ENCODE measurements at regions not wholly inside any gene's neighbourhood (a gene's known extent, or its start where the extent isn't known, plus 50 kb on each side); places are given as distances from the start of the nearest gene placed in this dataset.

DNA sequence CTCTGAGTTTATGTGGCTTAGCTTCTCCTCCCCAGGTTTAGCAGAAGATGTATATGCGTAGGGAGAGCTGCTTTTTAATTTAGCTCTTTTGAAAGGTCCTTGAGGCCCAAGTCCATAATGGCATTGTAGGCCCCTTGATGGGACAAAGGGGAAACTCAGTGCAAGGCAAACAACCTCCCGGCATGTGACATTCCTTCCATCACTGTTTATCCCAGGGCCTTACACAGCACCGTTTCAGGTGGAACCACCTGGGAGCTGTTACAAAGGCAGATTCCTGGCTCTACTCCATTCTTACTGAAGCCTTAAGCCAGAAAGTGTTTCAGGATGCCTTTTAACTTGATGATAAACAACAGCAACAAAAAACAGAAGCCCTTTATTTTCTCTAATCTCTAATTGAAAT is 555.4 kb downstream of the SLC4A3 start:
- DNase-seq, result no peak

DNA sequence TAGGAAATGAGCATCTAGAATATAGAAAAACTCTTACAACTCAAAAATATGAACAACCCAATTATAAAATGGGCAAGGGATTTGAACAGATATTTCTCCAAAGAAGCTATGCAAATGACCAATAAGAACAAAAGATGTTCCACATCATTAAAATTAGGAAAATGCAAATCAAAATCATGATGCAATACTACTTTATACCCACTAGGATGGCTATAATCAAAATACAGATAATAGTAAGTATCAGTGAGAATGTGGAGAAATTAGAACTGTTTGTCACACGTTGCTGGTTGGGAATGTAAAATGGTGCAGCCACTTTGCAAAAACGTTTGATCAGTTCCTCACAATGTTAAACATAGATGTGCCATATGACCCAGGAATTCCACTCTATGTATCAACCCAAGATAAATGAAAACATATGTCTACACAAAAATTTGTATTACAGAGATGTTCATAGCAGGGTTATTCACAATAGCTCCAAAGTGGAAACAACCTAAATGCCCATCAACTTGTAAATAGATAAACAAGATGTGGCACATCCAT is 558.4 kb downstream of the SLC4A3 start:
- no peak for DNase-seq

DNA sequence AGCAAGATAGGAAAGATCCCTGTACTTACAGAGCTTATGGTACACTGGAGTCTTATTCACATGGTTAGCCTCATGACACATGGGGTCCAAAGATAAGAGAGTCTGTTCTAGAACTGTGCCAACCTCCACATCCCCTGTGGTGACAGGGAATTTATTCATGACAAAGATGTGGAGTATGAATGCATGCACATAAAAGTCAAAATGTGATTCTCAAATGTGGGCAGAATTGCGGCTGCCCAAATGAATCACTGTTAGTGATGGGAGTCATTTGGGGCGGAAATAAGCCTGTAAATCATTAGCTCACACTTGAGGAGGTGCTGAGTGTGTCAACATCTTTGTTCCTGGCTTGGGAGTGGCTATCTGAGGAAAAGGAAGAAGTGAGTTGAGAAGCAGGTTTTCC is 560.6 kb downstream of the SLC4A3 start:
- DNase-seq, result no peak

DNA sequence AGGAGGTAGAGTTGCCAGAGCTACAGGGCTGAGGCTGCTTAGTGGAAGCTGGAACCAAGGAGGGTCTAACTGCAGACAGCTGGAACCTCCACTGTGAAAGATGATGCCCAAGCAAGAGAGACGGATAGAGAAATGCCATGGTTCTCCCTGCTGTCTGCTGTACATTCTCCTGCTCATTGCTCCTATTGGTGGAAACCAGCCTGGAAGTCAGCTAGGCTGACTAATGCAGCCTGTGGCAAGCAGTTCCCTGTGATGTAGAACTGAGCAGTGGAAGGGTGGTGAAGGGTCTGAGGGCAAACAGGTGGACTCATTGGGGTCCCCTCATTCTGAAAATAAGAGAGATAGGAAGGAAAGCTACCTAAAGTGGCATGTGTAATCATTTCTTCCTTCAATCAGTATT is 563.6 kb downstream of the SLC4A3 start:
- no peak for DNase-seq

DNA sequence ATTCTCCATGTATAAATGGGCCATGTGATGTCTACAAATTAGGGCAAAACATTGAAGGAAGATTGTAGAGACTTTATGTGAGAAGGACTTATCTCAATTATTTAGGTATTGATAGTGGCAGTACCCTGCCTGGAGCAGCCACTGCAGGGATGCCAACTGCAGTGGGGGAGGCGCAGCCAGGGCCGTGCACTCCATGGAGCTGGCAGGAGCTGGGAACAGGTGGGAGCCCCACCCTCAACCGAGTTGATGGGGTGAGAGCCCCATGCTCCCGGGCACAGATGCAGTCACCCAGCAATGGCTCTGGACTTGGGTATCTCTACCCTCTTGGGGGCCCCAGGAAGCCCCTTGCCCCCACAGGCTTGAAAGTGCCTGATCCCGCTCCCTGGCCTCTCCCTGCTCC is 564.3 kb downstream of the SLC4A3 start:
- no peak for DNase-seq

DNA sequence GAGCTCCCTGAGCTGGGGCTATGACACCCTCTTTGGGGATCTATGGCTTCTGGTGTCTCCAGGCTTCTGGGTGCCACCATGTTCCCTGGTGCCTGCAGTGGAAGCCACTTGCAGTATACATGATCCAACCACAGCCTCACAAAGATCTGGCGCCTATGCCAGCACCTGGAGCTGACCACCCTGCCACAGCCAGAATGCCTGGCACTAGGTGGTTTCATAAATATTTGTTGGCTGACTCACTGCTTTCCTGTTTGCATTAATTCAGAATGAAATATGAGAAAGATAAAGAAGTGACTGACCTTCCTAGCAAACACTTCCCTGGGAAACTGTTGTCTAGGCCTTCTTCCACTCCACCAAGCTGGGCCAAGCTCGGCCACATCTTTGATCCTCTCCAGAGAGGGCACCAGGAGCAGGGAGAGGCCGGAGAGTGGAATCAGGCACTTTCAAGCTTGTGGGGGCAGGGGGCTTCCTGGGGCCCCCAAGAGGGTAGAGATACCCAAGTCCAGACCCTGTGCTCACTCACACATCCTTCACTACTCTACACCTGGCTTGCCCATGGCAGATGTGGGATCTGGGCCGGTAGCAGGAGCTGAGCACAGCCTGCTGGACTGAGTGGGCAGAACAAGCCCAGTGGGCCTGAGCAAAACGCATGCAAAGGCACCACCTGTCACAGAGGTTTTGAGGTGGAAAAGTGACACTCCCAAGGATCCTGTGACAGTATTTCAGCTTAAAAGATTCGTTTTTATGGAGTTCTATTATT is 565.7 kb downstream of the SLC4A3 start:
- no peak for DNase-seq

DNA sequence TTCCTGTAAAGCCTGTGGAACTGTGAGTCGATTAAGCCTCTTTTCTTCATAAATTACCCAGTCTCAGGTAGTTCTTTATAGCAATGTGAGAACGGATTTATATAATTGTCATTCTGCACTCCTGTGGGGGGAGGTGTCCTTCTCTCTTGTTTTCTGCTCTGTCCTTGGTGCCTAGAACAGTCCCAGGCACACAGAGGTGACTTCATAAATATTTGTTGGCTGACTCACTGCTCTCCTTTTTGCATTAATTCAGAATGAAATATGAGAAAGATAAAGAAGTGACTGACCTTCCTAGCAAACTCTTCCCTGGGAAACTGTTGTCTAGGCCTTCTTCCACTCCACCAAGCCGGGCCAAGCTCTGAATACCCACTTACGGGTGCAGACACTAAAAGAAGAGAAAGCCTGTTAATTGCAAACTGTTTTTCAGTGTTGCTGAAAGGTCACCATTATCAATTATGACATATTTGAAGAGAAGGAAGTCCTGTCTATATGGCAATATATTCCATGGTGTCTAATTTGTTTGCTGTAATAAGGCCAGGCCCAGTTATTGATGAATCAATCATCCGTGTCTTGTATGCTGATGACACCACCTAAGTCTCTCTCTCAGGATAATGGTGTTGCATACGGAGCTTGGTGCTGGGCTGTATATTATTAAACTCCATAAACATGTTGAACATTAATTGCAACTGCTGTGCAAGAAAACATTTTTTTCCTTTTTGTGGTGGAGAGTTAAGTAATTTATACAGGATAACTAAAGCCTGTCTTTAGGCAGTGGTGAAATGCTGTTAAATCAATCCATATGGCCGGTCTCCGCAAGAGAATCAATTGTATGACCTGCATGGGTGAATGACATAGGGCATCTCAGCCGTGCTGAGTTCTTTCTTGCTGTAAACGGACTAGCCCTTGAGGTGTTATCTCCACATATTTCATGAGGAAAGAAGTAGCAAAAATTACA is 567.5 kb downstream of the SLC4A3 start:
- no peak for DNase-seq

DNA sequence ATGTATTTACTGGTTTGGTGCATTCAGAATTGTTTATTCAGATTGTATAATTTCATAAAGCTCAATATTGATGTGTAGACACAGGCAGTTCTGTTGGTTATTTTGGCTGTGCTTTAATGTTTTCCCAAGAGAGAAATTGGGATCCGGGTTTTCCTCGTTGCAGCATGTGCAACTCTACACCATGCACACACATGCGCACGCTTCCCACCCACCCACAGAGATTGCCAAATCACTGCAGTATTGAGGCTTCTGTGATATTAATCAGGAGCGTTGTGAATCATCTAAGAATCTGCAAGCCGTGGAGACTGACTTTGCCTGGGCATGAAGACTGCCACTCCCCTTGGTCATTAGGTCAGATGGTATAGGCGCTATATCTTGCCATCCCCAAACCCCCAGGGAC is 571.5 kb downstream of the SLC4A3 start:
- no peak for DNase-seq

DNA sequence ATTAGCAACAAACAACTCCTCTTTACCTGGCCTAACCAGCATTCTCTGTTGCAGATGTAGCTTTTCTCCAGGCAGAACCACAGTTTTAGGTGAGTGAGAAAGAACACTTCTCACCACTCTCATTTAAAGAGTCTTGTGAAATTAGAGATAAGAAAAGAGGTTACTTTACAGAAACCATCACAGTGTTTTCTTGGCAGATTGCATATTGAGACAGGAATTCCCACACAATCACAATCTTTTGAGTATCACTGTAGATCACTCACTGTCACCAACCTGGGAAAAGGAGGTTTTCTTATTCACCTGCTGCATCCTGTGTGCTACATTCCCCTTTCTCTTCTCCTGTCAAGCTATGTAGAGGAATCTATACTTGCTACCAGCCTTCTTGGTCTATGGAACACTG is 574.6 kb downstream of the SLC4A3 start:
- no peak for DNase-seq

DNA sequence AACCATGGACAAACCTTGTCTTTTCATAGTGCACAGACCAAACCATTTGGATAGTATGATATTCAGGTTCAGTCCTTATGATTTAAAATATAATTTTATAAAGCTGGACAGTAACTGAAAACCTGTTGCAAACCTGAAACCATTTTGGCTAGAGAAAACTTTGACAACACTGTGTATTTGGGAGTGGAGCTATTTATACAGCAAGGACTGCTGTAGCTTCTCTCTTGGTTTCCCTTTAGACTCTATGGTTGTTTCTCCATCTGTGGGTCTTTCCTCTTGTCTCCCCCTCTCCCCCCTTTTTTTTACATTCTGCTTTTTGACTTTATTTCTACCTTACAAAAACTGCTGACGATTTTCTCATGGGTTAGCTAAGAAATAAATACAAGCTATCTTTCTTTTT is 581.7 kb downstream of the SLC4A3 start:
- DNase-seq, result no peak

DNA sequence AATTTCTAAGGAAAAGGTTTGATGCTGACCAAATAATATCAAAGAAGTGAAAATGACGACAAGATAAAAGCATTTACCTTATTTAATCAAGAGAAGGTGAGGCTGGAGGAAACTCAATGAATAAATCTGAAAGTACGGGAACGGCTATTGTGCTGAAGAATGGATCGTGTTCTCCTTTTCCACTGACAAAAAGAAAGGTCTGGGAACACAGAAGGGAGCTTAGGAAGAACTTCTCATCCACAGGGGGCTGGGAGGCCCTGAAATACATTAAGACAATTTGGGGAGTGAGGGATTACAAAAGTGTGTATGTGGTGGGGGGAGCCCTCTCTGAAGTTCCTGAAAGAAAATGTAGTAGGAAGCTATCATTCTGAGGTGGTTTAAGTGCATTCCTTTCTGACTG is 582.3 kb downstream of the SLC4A3 start:
- no peak for DNase-seq

DNA sequence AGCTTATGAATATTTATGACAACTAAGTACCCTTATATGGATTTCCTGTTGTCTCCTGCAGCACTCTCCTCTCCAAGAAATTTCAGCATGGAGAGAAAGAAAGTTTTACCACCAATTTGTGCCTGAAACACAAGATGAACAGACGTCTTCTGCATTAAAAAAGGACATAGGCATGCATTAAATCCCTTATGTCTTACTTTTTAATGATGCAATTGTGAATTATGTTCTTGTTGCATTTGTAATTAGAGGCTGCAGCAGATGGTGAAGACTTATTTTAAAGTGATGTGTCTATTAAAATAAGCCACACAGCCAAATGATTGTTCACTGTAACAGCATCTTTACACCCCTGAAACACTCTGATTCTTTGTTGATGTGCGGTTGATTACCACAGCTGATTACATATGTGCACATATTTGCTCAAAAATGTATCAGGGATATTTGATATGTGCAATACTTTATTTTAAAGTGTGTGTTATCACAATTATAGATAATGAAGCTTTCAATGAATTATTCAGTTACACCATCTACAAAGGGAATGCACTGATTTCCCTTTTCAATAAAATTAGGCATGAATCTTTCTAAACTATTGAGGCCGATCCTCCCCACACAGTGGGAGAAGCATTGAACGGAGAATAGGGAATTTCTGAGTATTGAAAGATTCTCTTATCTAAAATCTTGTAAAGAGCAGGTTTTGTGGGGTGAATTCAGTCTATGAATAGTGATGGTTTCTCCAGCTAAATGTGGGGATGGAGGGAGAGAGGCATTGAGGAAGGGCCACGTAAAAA is 585.1 kb downstream of the SLC4A3 start:
- no peak for DNase-seq

DNA sequence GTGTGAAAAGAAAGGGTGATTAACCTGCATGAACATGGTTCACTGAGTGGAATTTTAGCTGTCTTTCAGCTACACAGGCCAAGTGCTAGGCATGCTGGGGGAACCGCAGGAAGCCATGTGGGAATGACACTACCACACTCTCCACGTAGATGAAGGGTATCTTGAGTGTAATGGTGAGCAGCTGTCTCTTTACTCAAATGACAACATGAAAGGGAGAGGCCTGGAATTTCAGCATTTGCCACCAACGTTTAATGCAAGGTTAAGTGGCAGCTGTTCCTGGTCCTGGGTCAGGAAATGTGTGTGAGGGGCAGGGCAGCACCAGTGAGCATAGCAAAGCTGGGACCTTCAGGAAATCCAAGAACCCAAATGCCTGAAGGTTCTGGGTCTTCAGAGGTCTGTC is 588.4 kb downstream of the SLC4A3 start:
- no peak for DNase-seq

DNA sequence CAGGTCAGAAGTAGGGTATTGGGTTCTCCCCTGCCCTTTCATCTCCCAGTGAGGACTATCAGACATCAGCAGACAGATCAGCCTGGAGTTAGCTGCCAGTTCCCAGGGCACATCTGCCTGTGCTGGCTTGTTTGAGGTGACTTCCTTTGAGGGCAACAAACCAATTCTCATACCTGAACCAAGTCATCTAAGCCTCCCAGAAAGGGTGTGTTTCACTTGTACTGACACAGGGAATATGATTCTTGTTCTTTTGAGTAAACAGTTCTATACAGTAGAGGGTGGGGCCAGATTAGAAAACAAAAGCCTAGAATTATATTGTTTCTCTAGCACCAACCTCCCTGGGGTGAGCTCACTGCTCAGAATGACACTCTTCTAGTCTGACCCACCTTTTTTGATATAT is 591.9 kb downstream of the SLC4A3 start:
- DNase-seq, result no peak

DNA sequence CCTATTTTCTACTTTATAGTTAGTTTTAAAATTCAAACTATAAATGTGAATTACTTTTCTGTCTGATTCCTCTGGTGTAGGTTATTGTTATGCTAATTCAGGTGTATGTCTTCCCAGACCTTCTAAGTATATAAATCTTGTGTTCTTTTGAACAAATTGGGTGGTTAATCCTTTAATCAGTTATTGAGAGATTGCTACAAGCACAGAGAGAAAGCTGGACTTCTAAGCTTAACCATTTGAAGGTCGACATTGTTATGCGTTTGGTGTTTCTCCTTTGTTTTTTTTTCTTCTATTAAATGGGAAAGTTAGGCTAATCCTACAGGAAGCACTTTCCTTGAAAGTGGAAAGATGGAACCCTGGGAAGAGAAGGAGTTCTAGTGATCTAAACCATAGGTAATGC is 592.6 kb downstream of the SLC4A3 start:
- DNase-seq, result no peak

DNA sequence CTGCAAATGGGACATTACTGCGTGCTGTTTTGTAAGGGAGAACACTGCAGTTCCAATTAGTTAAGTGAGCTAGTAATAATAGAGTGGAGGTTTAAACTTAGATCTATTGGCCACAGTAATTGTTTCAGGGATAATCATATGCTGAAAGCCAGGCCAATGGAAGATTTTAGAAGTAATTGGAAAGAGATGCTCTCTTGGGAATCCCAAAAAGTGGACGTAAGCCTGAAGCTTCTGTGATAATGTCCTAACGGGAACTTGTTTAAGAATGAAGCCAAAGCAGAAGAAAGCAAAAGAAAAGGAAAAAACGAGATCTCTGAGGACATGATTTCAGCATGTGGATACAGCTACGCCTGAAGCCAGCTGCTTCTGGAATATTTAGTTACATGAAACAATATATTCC is 594.6 kb downstream of the SLC4A3 start:
- no peak for DNase-seq

DNA sequence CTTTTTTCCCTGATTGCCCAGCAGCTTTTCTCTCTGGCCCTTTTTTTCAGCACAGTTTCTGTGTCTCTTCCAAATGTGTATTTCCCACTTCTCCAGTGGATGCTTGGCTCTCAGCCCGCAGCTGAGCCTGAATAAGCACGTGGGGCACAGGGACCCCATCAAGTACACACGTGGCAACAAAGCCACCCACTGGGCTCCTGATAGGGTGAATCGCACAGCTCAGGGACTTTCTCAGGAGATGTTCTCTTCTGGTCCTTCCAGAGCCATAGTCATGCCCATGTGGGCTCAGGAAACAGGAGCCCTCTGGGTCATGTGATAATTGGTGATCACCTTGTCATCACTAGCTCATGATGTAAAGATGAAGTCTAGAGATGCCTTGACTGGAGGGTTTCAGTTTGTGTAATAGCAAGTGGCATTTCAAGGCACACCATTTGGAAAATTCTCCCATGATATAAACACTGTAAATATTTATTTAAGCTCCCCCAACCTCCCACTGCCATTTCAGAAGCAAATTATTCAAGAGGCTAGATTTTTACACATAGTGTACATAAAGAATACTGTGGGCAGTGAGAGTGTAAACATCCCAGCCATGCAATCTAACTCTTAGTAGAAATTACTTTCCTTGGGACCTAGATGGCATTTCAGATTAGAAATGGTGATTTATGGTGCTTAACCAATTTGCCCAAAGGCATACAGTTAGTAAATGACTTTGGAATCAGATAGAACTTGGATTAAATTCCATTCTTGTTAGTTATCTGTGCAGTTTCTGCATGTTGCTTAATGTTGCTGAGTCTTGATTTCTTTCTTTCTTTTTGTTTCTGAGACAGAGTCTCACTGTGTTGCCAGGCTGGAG is 597.5 kb downstream of the SLC4A3 start:
- no peak for DNase-seq

DNA sequence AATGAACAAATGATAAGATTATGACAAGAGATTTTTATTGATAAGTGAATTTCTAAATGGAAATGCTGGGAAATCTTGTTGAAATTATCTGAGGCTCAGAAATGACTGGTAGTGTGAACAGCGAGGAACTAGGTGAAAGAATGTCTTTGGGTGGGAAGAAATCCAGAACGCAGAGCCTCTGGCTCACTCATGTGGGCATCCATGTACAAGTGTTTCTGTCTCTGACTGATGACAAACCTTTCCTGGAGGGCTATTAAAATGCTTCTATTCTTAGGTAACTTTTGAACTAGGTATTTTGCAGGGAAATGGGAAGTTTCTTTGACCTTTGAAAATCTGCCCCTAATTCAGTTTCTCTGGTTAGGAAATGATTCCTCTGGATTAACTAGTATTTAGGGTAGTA is 598.6 kb downstream of the SLC4A3 start:
- no peak for DNase-seq

DNA sequence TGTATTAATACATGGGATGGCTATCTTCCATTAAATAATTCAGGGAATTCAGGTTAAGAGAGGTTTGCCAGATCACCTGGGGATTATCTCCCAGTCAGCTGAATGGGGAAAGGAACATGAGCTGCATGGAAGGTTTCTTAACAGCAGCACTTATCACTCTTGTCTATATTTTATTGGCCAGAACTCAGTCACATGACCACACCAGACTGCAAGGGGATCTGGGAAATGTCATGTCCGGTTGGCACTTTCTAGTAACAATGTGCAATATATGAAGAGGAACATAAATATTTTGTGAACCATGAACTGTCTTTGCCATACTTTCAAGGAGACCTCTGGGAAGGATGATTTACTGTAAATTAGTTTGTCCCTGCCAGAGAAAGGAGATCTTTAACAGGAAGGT is 599.1 kb downstream of the SLC4A3 start:
- no peak for DNase-seq

DNA sequence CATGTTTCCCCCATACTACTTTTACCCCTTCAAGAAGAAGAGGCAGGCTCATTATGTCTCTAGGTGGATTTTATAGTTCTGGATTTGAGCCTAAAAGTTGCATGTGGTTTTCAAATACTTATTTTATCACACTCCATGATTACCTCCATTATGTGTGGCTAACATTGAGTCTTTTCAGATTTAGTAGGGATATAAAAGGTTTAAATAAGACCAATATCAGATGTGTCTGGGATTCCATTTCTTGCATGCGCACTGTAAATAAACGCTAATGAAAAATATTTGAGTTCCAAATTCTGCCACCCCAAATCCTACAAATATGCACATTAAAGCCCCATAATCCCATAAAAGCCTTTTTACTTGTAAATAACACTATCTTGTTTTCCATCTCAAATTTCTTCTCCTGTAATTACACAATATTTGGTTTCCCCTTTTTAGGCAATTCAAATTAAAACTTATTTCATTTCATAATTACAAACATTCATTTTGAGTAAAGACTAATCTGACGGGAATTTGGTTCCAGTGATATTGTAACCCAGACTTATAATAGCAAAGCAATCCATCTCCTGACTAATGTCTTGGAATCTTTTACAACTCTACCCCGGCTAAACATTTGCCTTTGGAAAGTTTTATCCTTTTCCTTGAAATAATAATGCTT is 600.0 kb downstream of the SLC4A3 start:
- no peak for DNase-seq

DNA sequence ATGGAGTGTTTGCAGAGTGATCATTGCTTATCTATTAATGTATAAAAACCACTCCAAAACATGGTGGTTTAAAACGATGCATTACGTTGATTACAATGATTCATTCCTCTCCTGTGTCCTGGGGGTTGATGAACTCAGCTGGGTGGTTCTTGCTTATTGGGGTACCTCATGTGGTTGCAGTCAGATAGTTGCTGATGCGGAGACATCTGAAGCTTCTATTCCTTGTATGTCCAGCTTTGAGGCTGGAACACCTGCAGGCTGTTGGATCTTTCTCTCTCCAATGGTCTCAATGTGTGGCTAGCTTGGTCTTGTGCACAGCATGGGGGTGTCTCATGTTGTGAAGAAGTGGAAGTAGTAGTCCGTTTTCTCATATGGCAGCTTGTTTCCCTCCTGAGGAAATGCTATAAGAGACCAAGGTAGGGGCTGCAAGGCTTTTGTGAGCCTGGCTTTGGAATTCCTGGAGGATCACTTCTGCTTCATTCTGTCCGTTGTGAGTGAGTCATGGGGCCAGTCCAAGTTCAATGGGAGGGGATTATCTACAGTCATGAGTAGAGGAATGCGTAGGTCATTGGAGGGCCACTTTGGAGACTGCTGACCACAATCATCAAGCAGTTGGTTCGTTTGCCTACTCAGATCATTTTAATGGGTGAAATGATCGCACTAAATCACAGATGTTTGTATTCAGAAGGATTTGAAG is 601.0 kb downstream of the SLC4A3 start:
- no peak for DNase-seq

Measured in effector CD8-positive, alpha-beta T cell (primary cell).